WTC11 (cell line): ENCODE measurements at regions not wholly inside any gene's neighbourhood (a gene's known extent, or its start where the extent isn't known, plus 50 kb on each side); places are given as distances from the start of the nearest gene placed in this dataset.

Source experiments
- CREB1 ChIP-seq: sonication (generic); formaldehyde crosslinking; IDR thresholded peaks from 2 replicates; pipeline ENCODE4 v1.8.0; 2023; ENCODE audit warnings: mild to moderate bottlenecking, missing genetic modification reagents
- CREM ChIP-seq: sonication (generic); formaldehyde crosslinking; IDR thresholded peaks from 2 replicates; pipeline ENCODE4 v1.8.1; 2022; ENCODE audit warnings: mild to moderate bottlenecking, missing genetic modification reagents, moderate library complexity
- NFE2L1 ChIP-seq: sonication (generic); formaldehyde crosslinking; IDR thresholded peaks from 2 replicates; pipeline ENCODE4 v1.8.1; 2023; ENCODE audit warnings: missing genetic modification reagents
- TCF7 ChIP-seq: sonication (generic); formaldehyde crosslinking; IDR thresholded peaks from 2 replicates; pipeline ENCODE4 v1.8.0; 2022; ENCODE audit warnings: mild to moderate bottlenecking, low read depth, missing genetic modification reagents, moderate library complexity
- TEAD4 ChIP-seq: sonication (generic); formaldehyde crosslinking; IDR thresholded peaks from 2 replicates; pipeline ENCODE4 v1.8.0; 2022; ENCODE audit warnings: mild to moderate bottlenecking, missing genetic modification reagents
- ZNF121 ChIP-seq: sonication (generic); formaldehyde crosslinking; IDR thresholded peaks from 2 replicates; pipeline ENCODE4 v1.8.0; 2023; ENCODE audit warnings: missing genetic modification reagents
- ZNF423 ChIP-seq: fragments of 250-450 bp; sonication (Bioruptor Pico); IDR thresholded peaks from 2 replicates; pipeline ENCODE4 v2.1.2; 2022; ENCODE audit warnings: mild to moderate bottlenecking, moderate library complexity
- TF ChIP-seq, protein P1 (sequence below): fragments of 200-600 bp; IDR thresholded peaks from 2 replicates; pipeline ENCODE4 v1.8.0; 2022; ENCODE audit warnings: antibody characterized with exemption
- TF ChIP-seq, protein P2 (sequence below): fragments of 250-450 bp; sonication (Bioruptor Pico); IDR thresholded peaks from 2 replicates; pipeline ENCODE4 v1.9.0; 2021; ENCODE audit warnings: mild to moderate bottlenecking
- TF ChIP-seq, protein P3 (sequence below): sonication (generic); formaldehyde crosslinking; IDR thresholded peaks from 2 replicates; pipeline ENCODE4 v1.8.1; 2023; ENCODE audit warnings: mild to moderate bottlenecking, missing genetic modification reagents, borderline replicate concordance
- TF ChIP-seq, protein P4 (sequence below): sonication (generic); formaldehyde crosslinking; IDR thresholded peaks from 2 replicates; pipeline ENCODE4 v1.8.0; 2022; ENCODE audit warnings: mild to moderate bottlenecking, missing genetic modification reagents

DNA sequence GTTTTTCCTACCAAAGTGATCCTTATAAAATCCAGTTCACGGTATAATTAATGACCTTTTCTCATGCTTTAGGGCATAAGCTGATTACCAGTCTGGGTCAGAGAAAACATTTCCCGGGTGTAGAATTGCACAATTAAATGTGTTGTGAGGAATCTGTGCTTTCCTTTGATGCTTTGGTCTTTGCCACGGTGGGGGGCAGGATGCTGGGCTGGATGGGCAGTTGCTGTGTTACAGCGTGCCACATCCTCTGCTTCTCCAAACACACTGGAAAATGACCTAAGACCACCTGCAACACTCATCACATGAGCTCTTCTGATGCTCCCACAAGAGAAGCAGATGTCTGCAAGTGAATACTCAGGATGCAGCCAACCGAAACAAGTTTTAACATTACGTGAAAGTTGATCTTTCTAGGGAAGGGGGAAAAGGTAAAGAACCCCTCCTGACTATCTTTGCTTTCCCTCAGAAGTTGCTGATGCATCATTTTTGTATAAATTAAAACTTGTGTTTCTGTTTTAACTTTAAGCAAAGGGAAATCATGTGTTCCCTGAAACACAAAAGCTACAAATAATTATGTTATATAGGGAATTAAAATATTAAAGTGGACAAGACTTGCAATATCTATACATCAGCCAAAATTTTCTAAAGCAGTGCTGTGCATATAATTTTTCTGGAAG is 515.3 kb upstream of the NR5A2 start:
- TF ChIP-seq, protein P1, sequence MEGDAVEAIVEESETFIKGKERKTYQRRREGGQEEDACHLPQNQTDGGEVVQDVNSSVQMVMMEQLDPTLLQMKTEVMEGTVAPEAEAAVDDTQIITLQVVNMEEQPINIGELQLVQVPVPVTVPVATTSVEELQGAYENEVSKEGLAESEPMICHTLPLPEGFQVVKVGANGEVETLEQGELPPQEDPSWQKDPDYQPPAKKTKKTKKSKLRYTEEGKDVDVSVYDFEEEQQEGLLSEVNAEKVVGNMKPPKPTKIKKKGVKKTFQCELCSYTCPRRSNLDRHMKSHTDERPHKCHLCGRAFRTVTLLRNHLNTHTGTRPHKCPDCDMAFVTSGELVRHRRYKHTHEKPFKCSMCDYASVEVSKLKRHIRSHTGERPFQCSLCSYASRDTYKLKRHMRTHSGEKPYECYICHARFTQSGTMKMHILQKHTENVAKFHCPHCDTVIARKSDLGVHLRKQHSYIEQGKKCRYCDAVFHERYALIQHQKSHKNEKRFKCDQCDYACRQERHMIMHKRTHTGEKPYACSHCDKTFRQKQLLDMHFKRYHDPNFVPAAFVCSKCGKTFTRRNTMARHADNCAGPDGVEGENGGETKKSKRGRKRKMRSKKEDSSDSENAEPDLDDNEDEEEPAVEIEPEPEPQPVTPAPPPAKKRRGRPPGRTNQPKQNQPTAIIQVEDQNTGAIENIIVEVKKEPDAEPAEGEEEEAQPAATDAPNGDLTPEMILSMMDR, result no peak
- TF ChIP-seq, protein P2, sequence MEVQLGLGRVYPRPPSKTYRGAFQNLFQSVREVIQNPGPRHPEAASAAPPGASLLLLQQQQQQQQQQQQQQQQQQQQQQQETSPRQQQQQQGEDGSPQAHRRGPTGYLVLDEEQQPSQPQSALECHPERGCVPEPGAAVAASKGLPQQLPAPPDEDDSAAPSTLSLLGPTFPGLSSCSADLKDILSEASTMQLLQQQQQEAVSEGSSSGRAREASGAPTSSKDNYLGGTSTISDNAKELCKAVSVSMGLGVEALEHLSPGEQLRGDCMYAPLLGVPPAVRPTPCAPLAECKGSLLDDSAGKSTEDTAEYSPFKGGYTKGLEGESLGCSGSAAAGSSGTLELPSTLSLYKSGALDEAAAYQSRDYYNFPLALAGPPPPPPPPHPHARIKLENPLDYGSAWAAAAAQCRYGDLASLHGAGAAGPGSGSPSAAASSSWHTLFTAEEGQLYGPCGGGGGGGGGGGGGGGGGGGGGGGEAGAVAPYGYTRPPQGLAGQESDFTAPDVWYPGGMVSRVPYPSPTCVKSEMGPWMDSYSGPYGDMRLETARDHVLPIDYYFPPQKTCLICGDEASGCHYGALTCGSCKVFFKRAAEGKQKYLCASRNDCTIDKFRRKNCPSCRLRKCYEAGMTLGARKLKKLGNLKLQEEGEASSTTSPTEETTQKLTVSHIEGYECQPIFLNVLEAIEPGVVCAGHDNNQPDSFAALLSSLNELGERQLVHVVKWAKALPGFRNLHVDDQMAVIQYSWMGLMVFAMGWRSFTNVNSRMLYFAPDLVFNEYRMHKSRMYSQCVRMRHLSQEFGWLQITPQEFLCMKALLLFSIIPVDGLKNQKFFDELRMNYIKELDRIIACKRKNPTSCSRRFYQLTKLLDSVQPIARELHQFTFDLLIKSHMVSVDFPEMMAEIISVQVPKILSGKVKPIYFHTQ (CRISPR knock-in tag), result no peak
- TF ChIP-seq, protein P3, sequence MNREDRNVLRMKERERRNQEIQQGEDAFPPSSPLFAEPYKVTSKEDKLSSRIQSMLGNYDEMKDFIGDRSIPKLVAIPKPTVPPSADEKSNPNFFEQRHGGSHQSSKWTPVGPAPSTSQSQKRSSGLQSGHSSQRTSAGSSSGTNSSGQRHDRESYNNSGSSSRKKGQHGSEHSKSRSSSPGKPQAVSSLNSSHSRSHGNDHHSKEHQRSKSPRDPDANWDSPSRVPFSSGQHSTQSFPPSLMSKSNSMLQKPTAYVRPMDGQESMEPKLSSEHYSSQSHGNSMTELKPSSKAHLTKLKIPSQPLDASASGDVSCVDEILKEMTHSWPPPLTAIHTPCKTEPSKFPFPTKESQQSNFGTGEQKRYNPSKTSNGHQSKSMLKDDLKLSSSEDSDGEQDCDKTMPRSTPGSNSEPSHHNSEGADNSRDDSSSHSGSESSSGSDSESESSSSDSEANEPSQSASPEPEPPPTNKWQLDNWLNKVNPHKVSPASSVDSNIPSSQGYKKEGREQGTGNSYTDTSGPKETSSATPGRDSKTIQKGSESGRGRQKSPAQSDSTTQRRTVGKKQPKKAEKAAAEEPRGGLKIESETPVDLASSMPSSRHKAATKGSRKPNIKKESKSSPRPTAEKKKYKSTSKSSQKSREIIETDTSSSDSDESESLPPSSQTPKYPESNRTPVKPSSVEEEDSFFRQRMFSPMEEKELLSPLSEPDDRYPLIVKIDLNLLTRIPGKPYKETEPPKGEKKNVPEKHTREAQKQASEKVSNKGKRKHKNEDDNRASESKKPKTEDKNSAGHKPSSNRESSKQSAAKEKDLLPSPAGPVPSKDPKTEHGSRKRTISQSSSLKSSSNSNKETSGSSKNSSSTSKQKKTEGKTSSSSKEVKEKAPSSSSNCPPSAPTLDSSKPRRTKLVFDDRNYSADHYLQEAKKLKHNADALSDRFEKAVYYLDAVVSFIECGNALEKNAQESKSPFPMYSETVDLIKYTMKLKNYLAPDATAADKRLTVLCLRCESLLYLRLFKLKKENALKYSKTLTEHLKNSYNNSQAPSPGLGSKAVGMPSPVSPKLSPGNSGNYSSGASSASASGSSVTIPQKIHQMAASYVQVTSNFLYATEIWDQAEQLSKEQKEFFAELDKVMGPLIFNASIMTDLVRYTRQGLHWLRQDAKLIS (CRISPR knock-in tag), result no peak
- no peak for TF ChIP-seq CREM (CRISPR knock-in tag)
- no peak for TF ChIP-seq CREB1 (CRISPR knock-in tag)
- TF ChIP-seq, protein P4, sequence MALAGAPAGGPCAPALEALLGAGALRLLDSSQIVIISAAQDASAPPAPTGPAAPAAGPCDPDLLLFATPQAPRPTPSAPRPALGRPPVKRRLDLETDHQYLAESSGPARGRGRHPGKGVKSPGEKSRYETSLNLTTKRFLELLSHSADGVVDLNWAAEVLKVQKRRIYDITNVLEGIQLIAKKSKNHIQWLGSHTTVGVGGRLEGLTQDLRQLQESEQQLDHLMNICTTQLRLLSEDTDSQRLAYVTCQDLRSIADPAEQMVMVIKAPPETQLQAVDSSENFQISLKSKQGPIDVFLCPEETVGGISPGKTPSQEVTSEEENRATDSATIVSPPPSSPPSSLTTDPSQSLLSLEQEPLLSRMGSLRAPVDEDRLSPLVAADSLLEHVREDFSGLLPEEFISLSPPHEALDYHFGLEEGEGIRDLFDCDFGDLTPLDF (CRISPR knock-in tag), result no peak
- TF ChIP-seq TCF7 (CRISPR knock-in tag), result no peak
- no peak for TF ChIP-seq ZNF423 (CRISPR knock-in tag)
- no peak for TF ChIP-seq TEAD4 (CRISPR knock-in tag)
- no peak for TF ChIP-seq ZNF121 (CRISPR knock-in tag)
- no peak for TF ChIP-seq NFE2L1 (CRISPR knock-in tag)
